ENCODE measurements at regions not wholly inside any gene's neighbourhood (a gene's known extent, or its start where the extent isn't known, plus 50 kb on each side); places are given as distances from the start of the nearest gene placed in this dataset.

- TF ChIP-seq POLR2A (IDR thresholded peaks at IDR 0.05) (no peak), POLR2AphosphoS5 (IDR thresholded peaks at IDR 0.05) (no peak)
Measured at GRCh38 chr11:45476126-45476525, 189.3 kb downstream of the CHST1 start.
